Renal pelvis (tissue), 1 donor: ENCODE measurements at regions not wholly inside any gene's neighbourhood (a gene's known extent, or its start where the extent isn't known, plus 50 kb on each side); places are given as distances from the start of the nearest gene placed in this dataset.

Experiments used
- DNase-seq: peaks from one replicate; pipeline ENCODE4 v3.0.0-alpha.2; 2013

GRCh38 chr13:27370305-27370872 lies 54.0 kb upstream of the GTF3A start:
- no peak for DNase-seq

- DNase-seq, result no peak
Measured at GRCh38 chr13:27371932-27372331, 52.5 kb upstream of the GTF3A start.

DNA sequence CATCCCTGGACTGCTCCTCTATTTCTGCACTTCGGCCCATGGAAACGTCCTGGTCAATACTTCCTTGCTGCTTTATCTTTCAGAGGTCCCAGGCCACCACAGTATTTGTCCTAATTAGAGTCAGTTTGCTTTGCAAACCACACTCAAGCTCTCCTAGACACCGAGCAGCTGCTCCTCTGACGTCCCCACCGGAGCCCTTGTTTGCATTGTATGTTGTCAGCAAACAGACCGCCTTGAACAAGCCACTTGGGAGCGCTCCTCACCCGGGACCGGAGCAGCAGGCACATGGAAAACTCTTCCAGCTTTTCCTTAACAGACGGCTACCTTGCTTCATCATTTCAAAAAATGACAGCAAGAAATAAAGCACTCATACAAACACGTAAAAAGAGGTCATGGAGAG lies 51.5 kb upstream of the GTF3A start:
- no peak for DNase-seq

DNA sequence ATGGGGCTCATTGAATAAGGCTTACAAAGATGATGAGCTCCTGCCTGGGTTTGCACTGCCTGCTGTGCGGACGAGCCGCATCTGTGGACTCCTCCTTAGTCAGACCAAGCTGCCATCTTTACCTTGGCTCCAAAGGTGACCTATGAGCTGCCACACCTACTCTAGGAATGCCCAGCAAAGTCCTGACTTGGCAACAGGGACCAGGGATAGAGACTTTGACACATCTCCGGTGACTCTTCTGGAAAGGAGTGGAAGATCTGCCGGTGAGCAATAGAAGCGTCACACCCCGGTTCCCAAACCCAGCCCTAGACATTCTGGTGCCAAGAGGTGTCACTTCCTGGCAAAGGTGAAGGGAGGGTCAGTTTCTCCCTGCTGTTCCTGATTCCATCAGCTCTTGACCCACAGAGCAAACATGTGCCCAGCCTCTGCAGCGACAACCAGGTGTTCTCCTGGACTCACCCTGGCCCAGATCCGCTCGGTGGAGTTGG lies 50.2 kb upstream of the GTF3A start:
- no peak for DNase-seq
